GM21526 (cell line): ENCODE measurements at regions not wholly inside any gene's neighbourhood (a gene's known extent, or its start where the extent isn't known, plus 50 kb on each side); places are given as distances from the start of the nearest gene placed in this dataset.
"Not testable (repeated sequence)": the region's sequence is repeated elsewhere in the genome, so short reads cannot be mapped to it uniquely, and the experiment has no call there.

Experiments
- ATAC-seq: cut with Tn5 transposase; IDR thresholded peaks from one replicate; pipeline ENCODE4 v1.9.1; 2021; ENCODE audit warnings: moderate library complexity; ENCODE audit not compliant: unreplicated experiment, low FRiP score

- ATAC-seq = no peak
These were observed 605.3 kb upstream of the B3GAT1 start for GRCh38 chr11:135017296-135017695.

GRCh38 chr11:135015966-135016365, 603.9 kb upstream of the B3GAT1 start:
- no peak for ATAC-seq

- not testable (repeated sequence) for ATAC-seq
These were observed 599.3 kb upstream of the B3GAT1 start for GRCh38 chr11:135011313-135011712.

GRCh38 chr11:135009125-135009524, 597.1 kb upstream of the B3GAT1 start:
- ATAC-seq = no peak

GRCh38 chr11:135008412-135008811, 596.4 kb upstream of the B3GAT1 start:
- no peak for ATAC-seq

- no peak for ATAC-seq
These were observed 596.0 kb upstream of the B3GAT1 start for GRCh38 chr11:135008001-135008405.

- no peak for ATAC-seq
These were observed 594.8 kb upstream of the B3GAT1 start for GRCh38 chr11:135006800-135007199.

GRCh38 chr11:135004495-135004894, 592.5 kb upstream of the B3GAT1 start:
- ATAC-seq = no peak

- ATAC-seq = no peak
These were observed 590.2 kb upstream of the B3GAT1 start for GRCh38 chr11:135002236-135002635.

- ATAC-seq = no peak
These were observed 589.5 kb upstream of the B3GAT1 start for GRCh38 chr11:135001581-135001980.

- ATAC-seq = not testable (repeated sequence)
These were observed 589.0 kb upstream of the B3GAT1 start for GRCh38 chr11:135001065-135001464.

- ATAC-seq = no peak
These were observed 587.5 kb upstream of the B3GAT1 start for GRCh38 chr11:134999590-134999989.

- no peak for ATAC-seq
These were observed 585.7 kb upstream of the B3GAT1 start for GRCh38 chr11:134997652-134998320.

- ATAC-seq = no peak
These were observed 583.7 kb upstream of the B3GAT1 start for GRCh38 chr11:134995741-134996140.

- ATAC-seq = no peak
These were observed 582.4 kb upstream of the B3GAT1 start for GRCh38 chr11:134994431-134994830.

GRCh38 chr11:134993691-134994243, 581.7 kb upstream of the B3GAT1 start:
- ATAC-seq = no peak

GRCh38 chr11:134992981-134993380, 580.9 kb upstream of the B3GAT1 start:
- ATAC-seq = no peak

- ATAC-seq = no peak
These were observed 576.5 kb upstream of the B3GAT1 start for GRCh38 chr11:134988495-134988894.

- no peak for ATAC-seq
These were observed 575.8 kb upstream of the B3GAT1 start for GRCh38 chr11:134987822-134988221.

GRCh38 chr11:134987223-134987768, 575.3 kb upstream of the B3GAT1 start:
- no peak for ATAC-seq

- ATAC-seq = no peak
These were observed 572.4 kb upstream of the B3GAT1 start for GRCh38 chr11:134984421-134984820.

GRCh38 chr11:134982432-134982831, 570.4 kb upstream of the B3GAT1 start:
- ATAC-seq = not testable (repeated sequence)
